HG02623 (cell line): ENCODE measurements at regions not wholly inside any gene's neighbourhood (a gene's known extent, or its start where the extent isn't known, plus 50 kb on each side); places are given as distances from the start of the nearest gene placed in this dataset.

Experiments used
- ATAC-seq: cut with Tn5 transposase; IDR thresholded peaks from one replicate; pipeline ENCODE4 v1.9.1; 2021; ENCODE audit warnings: moderate library complexity; ENCODE audit not compliant: unreplicated experiment

DNA sequence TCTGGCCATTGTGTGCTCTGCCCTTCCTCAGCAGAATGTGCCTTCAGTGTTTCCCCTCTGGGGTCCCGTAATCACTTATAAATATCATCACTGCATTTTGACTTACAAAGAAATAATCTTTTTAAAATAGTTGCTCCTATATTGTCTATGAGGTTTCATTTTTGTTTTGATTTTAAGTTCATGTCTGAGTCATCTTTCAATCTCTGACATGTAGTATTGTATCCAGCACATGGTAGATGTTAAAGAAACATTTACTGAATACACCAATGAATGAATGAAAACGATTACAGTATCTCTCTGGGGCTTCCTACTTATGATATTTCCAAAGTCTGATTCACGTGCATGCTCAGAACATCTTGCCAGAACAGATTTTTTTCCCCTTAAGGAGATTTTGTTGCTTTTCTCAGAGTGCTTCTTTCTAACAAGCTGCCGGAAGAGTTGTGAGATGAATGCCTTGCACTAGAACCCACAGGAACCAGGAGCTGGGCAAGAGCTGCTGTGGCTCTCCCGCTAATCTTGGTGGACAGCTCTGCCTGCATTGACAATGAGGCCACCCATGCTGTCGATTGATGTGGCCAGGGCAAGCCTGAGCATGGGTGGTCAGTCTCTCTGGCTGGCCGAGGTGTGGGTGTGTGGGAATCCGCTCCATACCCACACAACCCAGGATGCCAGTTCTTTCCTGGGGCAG is 199.4 kb downstream of the CYRIA start:
- ATAC-seq, result no peak

DNA sequence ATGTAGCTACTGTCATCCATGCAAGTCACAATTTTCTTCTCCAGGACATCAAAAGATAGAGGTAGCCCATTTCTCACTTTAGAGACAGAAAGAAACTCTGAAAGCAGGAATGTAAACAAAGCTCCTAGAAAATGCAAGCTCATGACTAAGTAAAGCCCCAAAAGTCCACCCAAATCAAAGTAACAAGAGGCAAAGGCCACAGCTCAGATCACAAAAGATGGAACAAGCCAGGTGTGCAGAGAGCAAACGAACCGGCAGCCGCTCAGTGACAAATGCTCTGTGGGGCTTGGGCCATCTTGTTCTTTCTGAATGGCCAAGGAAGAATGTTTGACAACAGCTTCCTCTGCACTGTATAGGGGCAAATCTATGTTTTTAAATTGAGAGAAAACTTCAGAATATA is 201.0 kb downstream of the CYRIA start:
- ATAC-seq, result no peak

DNA sequence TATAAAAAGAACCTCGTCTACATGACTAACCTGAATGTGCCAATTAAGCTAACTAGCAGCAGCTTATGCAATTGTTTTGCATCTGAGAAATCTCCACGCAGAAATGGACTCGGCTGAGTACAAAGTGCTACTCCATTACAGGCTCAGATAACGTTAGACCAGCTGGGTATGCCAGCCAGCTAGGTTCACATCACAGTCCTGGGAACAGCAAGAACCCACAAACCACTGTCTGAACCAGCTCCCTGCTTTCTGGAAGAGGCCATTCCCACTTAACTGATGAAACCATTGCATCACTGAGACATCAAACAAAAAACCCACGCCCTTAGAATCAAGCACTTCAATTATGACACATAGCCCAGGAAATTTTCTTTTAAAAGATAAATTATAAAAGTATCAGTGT is 202.7 kb downstream of the CYRIA start:
- no peak for ATAC-seq

DNA sequence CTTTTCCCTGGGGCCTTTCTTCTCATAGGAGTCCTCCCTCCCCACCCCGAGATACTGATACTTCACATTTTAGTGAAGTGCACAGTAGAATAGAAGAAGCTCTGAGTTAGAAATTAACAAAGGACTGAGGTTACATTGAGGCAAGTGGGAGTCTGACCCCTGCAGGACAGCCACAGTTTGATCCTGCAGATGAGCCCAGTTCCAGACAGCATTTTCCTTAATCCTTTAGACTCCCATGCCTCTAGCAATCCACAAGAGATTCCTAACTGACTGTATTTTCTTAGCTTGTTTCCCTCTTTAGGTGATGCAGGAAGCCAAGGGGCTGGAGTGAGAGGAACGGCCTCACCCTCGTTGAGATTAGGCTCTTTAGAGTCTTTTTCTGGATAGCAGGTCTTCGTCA is 204.0 kb downstream of the CYRIA start:
- no peak for ATAC-seq

GRCh38 chr2:16459606-16460005 is 206.0 kb downstream of the CYRIA start:
- no peak for ATAC-seq

- no peak for ATAC-seq
Observed at GRCh38 chr2:16454621-16455020, 211.0 kb downstream of the CYRIA start.

DNA sequence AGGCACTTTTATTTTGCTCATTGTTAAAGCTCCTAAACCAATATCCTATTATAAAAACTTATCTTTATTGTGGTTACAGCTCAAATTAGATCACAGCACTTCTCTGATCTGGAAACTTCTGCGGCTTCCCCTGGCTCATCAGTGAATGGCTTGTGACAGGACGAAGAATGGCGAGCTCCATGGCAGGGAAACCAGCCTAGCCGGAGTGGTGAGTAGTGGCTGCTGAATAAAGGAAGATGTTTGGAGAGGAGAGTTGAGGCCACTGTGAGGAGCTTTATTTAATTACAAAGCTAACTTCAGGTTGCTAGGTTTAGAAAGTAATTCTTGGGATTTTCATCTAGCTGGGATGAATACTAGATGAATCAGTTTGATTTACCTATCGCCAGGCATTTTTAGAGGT is 213.5 kb downstream of the CYRIA start:
- no peak for ATAC-seq

- ATAC-seq, result no peak
Observed at GRCh38 chr2:16446706-16447105, 218.9 kb downstream of the CYRIA start.

- ATAC-seq, result no peak
Observed at GRCh38 chr2:16442971-16443370, 222.7 kb downstream of the CYRIA start.

DNA sequence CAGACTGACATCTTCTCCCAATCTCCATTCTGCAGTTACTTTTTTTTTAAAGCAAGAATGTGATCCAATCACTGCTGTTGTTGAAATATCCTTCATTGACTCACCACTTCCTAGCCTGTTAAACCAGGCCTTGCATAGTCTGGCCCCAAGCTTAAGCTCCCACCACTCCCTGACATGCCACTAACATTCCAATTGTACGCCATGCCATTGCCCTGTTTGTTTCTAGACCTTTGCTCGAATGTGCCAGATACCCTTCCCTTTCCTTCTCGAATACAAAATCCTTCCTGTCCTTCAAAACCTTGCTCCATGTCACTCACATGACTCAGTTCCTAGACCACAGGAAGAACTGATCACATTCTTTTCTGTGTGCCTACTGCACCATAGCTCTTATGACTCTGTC is 224.2 kb downstream of the CYRIA start:
- no peak for ATAC-seq

DNA sequence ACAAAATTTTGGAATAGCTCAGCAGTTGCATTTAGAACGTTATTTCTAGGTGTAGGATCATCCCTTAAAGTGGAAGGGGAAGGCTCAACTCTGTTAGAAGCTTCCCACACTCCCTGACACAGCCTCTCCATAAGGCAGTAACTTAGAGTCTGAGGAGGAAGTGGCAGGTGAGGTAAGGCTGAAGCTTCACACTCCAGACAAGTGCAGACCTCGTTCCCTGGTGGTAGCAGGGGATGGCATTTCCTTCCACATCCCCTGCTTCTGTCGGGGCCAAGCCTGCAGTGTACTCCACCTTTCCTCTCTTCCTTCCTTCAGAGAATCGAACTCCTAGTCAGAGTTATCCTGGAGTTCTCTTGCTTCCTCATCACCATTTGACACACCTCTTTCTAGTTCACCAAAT is 224.7 kb downstream of the CYRIA start:
- no peak for ATAC-seq

DNA sequence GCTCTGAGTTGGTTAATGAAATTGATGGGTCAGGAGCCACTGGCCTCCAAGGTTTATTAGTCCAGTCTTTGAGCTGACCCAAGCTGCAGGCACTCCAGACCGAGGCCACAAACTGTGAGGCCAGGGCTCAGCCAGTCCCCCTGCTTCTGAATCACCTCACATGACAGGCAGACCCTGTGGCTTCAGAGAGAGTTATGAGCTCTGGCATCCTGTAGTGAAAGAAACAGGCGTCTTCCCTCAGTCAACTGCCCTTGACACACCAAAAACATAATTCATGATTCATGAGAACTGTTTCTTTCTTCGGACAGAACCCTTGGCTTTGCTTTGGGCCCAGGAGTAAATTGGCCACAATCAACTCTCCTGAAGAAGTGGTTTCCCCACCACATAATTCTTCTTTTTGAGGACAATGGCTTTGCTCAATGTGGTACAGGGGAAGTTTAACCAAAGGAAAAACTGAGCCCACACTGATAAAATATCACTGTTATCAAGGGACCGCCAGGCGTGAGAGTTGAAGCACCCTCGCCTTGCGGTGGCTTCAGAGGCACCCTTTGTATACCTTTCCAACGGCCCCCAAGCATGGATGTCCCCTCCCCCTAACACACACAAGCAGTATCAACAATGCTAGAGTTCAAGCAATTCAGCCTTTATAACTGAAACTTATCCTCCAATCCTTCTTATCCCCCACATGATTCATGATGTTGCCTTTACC is 226.9 kb downstream of the CYRIA start:
- no peak for ATAC-seq

- ATAC-seq, result no peak
Observed at GRCh38 chr2:16437189-16437588, 228.4 kb downstream of the CYRIA start.

DNA sequence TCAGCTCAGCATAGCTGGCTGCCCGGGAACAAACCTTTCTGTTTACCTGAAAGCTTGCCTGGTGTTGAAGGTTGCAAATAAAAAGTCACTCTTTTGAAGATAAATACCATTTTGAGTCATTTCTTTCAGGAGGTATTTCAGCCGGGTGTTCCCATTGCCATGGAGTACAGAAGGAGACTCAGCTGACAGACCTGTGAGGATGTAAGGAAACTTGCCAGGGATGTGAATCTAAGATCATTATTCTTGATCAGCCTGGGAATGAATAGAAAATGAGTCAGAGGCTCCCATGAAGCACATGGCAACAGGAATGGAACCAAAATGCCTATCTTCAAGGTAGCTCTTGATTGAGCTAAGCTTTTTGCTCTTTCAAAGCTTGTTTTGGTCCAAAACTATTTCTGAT is 231.2 kb downstream of the CYRIA start:
- ATAC-seq, result no peak

- no peak for ATAC-seq
Observed at GRCh38 chr2:16430846-16431245, 234.8 kb downstream of the CYRIA start.

GRCh38 chr2:16429431-16430145 is 236.0 kb downstream of the CYRIA start:
- ATAC-seq, result no peak

- ATAC-seq, result no peak
Observed at GRCh38 chr2:16429002-16429401, 236.6 kb downstream of the CYRIA start.

DNA sequence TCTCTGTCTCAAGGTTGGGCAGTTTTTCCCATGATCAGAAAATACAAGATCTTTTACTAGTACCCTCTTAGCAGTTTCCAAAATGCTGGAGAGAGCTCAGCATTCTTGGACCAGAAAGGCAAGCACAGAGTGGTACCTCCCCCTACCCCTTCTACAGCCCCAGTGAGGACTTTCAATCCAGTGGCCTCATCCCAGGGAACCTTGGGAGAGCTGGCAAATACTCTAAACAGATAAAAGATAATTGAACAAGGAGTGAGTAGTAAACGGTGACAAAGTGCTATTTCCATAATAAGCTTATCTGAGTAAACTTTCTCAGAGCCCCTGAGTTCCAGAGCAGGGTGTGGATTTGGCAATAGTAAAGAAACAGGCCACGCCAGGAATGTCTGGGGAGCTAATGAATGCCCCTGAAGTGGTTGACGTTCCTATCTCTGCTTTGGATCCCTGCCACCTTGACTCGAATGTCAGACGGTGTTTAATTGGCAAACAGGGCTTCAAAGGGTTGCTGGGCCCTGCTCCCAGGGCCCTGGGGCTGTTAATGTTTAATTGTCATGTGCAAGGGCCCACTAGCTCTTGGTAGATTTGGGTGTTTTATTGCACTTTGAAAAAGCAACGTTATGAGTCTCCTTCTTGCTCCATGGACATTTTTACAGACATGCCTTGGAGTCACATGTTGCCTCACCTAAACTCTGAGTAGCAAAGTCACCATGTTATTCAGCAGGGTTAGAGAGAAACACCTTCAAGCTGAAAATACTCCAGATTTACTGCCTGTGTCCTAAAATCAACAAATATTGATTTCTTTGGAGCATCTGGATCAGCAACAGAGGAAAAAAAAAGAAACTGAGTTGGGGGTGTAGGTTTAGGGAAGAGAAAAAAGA is 239.9 kb downstream of the CYRIA start:
- no peak for ATAC-seq

GRCh38 chr2:16420421-16420820 is 245.2 kb downstream of the CYRIA start:
- ATAC-seq, result no peak

DNA sequence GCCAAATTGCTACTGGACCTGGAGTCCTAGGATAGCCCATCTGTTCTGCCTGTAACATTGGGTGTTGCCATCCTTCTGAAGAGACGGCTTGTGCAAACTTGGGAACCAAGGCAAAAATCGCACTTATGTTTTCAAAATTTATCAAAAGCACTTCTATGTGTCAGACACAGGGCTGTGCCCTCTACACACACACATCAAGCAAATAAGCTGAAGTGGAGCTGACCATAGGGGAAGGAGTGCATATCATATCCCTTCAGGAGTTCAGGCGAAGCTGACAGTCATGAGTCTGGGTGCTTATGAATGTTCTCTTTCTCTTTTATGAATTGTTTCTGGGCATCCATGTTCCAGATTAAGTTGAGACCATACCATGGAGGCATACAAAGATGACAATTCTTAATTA is 247.9 kb downstream of the CYRIA start:
- no peak for ATAC-seq

- no peak for ATAC-seq
Observed at GRCh38 chr2:16416651-16417050, 249.0 kb downstream of the CYRIA start.
